Iris pigment epithelial cell (primary cell): ENCODE measurements at regions not wholly inside any gene's neighbourhood (a gene's known extent, or its start where the extent isn't known, plus 50 kb on each side); places are given as distances from the start of the nearest gene placed in this dataset.
"Not testable (repeated sequence)": the region's sequence is repeated elsewhere in the genome, so short reads cannot be mapped to it uniquely, and the experiment has no call there.

Source experiments
- DNase-seq: peaks from one replicate; pipeline ENCODE4 v3.0.0-alpha.2; 2011; ENCODE audit warnings: low read depth

- DNase-seq = no peak
Measured at GRCh38 chr13:58921129-58921528, 1242.6 kb downstream of the DIAPH3 start.

- no peak for DNase-seq
Measured at GRCh38 chr13:58926858-58927257, 1236.9 kb downstream of the DIAPH3 start.

- no peak for DNase-seq
Measured at GRCh38 chr13:58933475-58933874, 1230.3 kb downstream of the DIAPH3 start.

- DNase-seq = no peak
Measured at GRCh38 chr13:58935689-58936088, 1228.0 kb downstream of the DIAPH3 start.

- no peak for DNase-seq
Measured at GRCh38 chr13:58946274-58946673, 1217.5 kb downstream of the DIAPH3 start.

- DNase-seq = no peak
Measured at GRCh38 chr13:58949646-58950045, 1214.1 kb downstream of the DIAPH3 start.

- DNase-seq = no peak
Measured at GRCh38 chr13:58950911-58951310, 1212.8 kb downstream of the DIAPH3 start.

- peak; percentile 6 for DNase-seq
Measured at GRCh38 chr13:58953638-58954037, 1210.1 kb downstream of the DIAPH3 start.

- DNase-seq = no peak
Measured at GRCh38 chr13:58955546-58956385, 1208.0 kb downstream of the DIAPH3 start.

- not testable (repeated sequence) for DNase-seq
Measured at GRCh38 chr13:58958097-58958496, 1205.6 kb downstream of the DIAPH3 start.

GRCh38 chr13:58960888-58961287 is 1202.8 kb downstream of the DIAPH3 start:
- peak; percentile 18 for DNase-seq

GRCh38 chr13:58963321-58963720 is 1200.4 kb downstream of the DIAPH3 start:
- DNase-seq = no peak

- DNase-seq = no peak
Measured at GRCh38 chr13:58964048-58964447, 1199.7 kb downstream of the DIAPH3 start.

- DNase-seq = no peak
Measured at GRCh38 chr13:58977085-58977484, 1186.6 kb downstream of the DIAPH3 start.

GRCh38 chr13:58978331-58978730 is 1185.4 kb downstream of the DIAPH3 start:
- DNase-seq = no peak

- no peak for DNase-seq
Measured at GRCh38 chr13:58979851-58980250, 1183.9 kb downstream of the DIAPH3 start.

- DNase-seq = no peak
Measured at GRCh38 chr13:58985845-58986244, 1177.9 kb downstream of the DIAPH3 start.

- DNase-seq = no peak
Measured at GRCh38 chr13:58989556-58989955, 1174.2 kb downstream of the DIAPH3 start.

- DNase-seq = no peak
Measured at GRCh38 chr13:58991826-58992477, 1171.8 kb downstream of the DIAPH3 start.

- no peak for DNase-seq
Measured at GRCh38 chr13:58992478-58993042, 1171.2 kb downstream of the DIAPH3 start.

GRCh38 chr13:58994077-58994476 is 1169.7 kb downstream of the DIAPH3 start:
- DNase-seq = no peak

GRCh38 chr13:58994777-58995176 is 1169.0 kb downstream of the DIAPH3 start:
- DNase-seq = no peak

- DNase-seq = no peak
Measured at GRCh38 chr13:58998716-58999115, 1165.0 kb downstream of the DIAPH3 start.
